ENCODE measurements at regions not wholly inside any gene's neighbourhood (a gene's known extent, or its start where the extent isn't known, plus 50 kb on each side); places are given as distances from the start of the nearest gene placed in this dataset.

DNA sequence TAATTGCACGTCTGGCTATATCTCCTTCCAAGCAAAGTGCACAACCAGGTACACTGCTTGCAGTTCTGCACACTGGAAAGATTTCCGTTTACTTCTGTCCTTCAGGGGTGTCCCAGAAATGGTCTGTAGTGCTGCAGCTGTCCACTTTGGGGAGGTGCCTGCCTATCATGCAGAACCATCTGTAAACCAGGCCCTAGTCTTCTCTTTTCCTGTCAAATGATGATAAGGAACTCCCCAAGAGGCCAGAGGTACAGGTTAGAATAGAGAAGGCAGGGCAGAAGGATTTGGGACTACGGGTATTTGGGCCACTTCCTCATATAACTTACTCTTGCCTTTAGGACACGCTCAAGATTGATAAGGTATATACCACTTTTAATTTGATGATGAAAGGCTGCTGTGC is 746.9 kb downstream of the FAT4 start:
- TF ChIP-seq, protein P1, sequence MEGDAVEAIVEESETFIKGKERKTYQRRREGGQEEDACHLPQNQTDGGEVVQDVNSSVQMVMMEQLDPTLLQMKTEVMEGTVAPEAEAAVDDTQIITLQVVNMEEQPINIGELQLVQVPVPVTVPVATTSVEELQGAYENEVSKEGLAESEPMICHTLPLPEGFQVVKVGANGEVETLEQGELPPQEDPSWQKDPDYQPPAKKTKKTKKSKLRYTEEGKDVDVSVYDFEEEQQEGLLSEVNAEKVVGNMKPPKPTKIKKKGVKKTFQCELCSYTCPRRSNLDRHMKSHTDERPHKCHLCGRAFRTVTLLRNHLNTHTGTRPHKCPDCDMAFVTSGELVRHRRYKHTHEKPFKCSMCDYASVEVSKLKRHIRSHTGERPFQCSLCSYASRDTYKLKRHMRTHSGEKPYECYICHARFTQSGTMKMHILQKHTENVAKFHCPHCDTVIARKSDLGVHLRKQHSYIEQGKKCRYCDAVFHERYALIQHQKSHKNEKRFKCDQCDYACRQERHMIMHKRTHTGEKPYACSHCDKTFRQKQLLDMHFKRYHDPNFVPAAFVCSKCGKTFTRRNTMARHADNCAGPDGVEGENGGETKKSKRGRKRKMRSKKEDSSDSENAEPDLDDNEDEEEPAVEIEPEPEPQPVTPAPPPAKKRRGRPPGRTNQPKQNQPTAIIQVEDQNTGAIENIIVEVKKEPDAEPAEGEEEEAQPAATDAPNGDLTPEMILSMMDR (IDR thresholded peaks at IDR 0.05) = no peak
- TF ChIP-seq POLR2A (IDR thresholded peaks at IDR 0.05) = no peak

Data from Peyer's patch (tissue), 4 donors.